Activated T-cell treated with anti-CD3 and anti-CD28 coated beads, Interleukin-2, amount 50 U/mL, for 72 hours (primary cell): ENCODE measurements at regions not wholly inside any gene's neighbourhood (a gene's known extent, or its start where the extent isn't known, plus 50 kb on each side); places are given as distances from the start of the nearest gene placed in this dataset.
A peak's percentile ranks its signal among the peaks of the same experiment; 100 is the strongest.

Experiments
- ATAC-seq, 2 donors: fragments of 150-1000 bp; cut with Tn5 transposase; replicated peaks in 1 of 2; 2 replicates each; pipeline ENCODE4 v1.10.0; 2021; ENCODE audit warnings: moderate library complexity in 2 of 2, mild to moderate bottlenecking in 1 of 2
- DNase-seq, 2 donors: peaks; one replicate each; pipeline ENCODE4 v3.0.0; 2021 to 2022; ENCODE audit warnings: mixed read lengths in 1 of 2
- H3K27ac Mint-ChIP-seq: one replicate; pipeline ENCODE4 v1.8.0; 2022; ENCODE audit warnings: mild to moderate bottlenecking, moderate library complexity, mixed read lengths
- H3K27me3 Mint-ChIP-seq: one replicate; pipeline ENCODE4 v1.8.0; 2022; ENCODE audit warnings: low read depth, mixed read lengths
- H3K36me3 Mint-ChIP-seq, 2 donors: one replicate each; pipeline ENCODE4 v1.8.0; 2022; ENCODE audit warnings: mixed read lengths in 2 of 2, mild to moderate bottlenecking in 1 of 2; ENCODE audit not compliant: insufficient read depth in 2 of 2
- H3K4me1 Mint-ChIP-seq: one replicate; pipeline ENCODE4 v1.8.0; 2022; ENCODE audit warnings: low read depth, mixed read lengths
- H3K4me3 Mint-ChIP-seq, 2 donors: one replicate each; pipeline ENCODE4 v1.8.0; 2022; ENCODE audit warnings: mild to moderate bottlenecking in 2 of 2, mixed read lengths in 2 of 2, moderate library complexity in 2 of 2
- H3K9me3 Mint-ChIP-seq, 2 donors: one replicate each; pipeline ENCODE4 v1.8.0; 2022; ENCODE audit warnings: mixed read lengths in 2 of 2

- no peaks in the 10 kb centered on the region for H3K4me1 Mint-ChIP-seq
- no peaks in the 10 kb centered on the region for H3K36me3 Mint-ChIP-seq
- H3K27me3 Mint-ChIP-seq = no peaks in the 10 kb centered on the region
- no peak for DNase-seq
- H3K4me3 Mint-ChIP-seq = no peak overlapping the region
- H3K27ac Mint-ChIP-seq = no peak overlapping the region
- H3K9me3 Mint-ChIP-seq = no peaks in the 10 kb centered on the region
- no peak for ATAC-seq
Measured at GRCh38 chr1:5311147-5311546, 656.7 kb downstream of the AJAP1 start.

GRCh38 chr1:5308249-5308648 is 653.8 kb downstream of the AJAP1 start:
- Mint-ChIP-seq H3K4me1 (no peaks in the 10 kb centered on the region), H3K27ac (no peak overlapping the region), H3K4me3 (no peak overlapping the region), H3K9me3 (no peaks in the 10 kb centered on the region), H3K27me3 (no peaks in the 10 kb centered on the region), H3K36me3 (no peaks in the 10 kb centered on the region)
- DNase-seq (no peak), ATAC-seq (no peak)

- Mint-ChIP-seq H3K27me3 (no peaks in the 10 kb centered on the region), H3K9me3 (peaks cover 0 to 2% of the 10 kb centered on the region in 2 donors), H3K4me3 (no peak overlapping the region), H3K4me1 (no peaks in the 10 kb centered on the region), H3K27ac (no peak overlapping the region), H3K36me3 (no peaks in the 10 kb centered on the region)
- no peak for ATAC-seq
- no peak for DNase-seq
Measured at GRCh38 chr1:5304702-5305101, 650.3 kb downstream of the AJAP1 start.

- Mint-ChIP-seq H3K27ac (no peak overlapping the region), H3K27me3 (no peaks in the 10 kb centered on the region), H3K36me3 (no peaks in the 10 kb centered on the region), H3K9me3 (peaks cover 0 to 4% of the 10 kb centered on the region in 2 donors), H3K4me3 (no peak overlapping the region), H3K4me1 (no peaks in the 10 kb centered on the region)
- ATAC-seq (no peak), DNase-seq (no peak)
Measured at GRCh38 chr1:5298376-5298775, 644.0 kb downstream of the AJAP1 start.

GRCh38 chr1:5297886-5298239 is 643.5 kb downstream of the AJAP1 start:
- Mint-ChIP-seq H3K27ac (no peak overlapping the region), H3K4me3 (no peak overlapping the region), H3K27me3 (no peaks in the 10 kb centered on the region), H3K9me3 (peaks cover 0 to 4% of the 10 kb centered on the region in 2 donors), H3K4me1 (no peaks in the 10 kb centered on the region), H3K36me3 (no peaks in the 10 kb centered on the region)
- DNase-seq (no peak), ATAC-seq (no peak)

- no peak overlapping the region for H3K27ac Mint-ChIP-seq
- no peak overlapping the region for H3K4me3 Mint-ChIP-seq
- no peaks in the 10 kb centered on the region for H3K36me3 Mint-ChIP-seq
- H3K9me3 Mint-ChIP-seq = peaks cover 0 to 4% of the 10 kb centered on the region in 2 donors
- no peak for ATAC-seq
- DNase-seq = no peak
- H3K27me3 Mint-ChIP-seq = no peaks in the 10 kb centered on the region
- no peaks in the 10 kb centered on the region for H3K4me1 Mint-ChIP-seq
Measured at GRCh38 chr1:5297180-5297885, 642.9 kb downstream of the AJAP1 start.

- H3K4me1 Mint-ChIP-seq = no peaks in the 10 kb centered on the region
- DNase-seq (no peak), ATAC-seq (no peak)
- peaks cover 0 to 4% of the 10 kb centered on the region in 2 donors for H3K9me3 Mint-ChIP-seq
- H3K27ac Mint-ChIP-seq = no peak overlapping the region
- no peaks in the 10 kb centered on the region for H3K27me3 Mint-ChIP-seq
- H3K4me3 Mint-ChIP-seq = no peak overlapping the region
- no peaks in the 10 kb centered on the region for H3K36me3 Mint-ChIP-seq
Measured at GRCh38 chr1:5296557-5297179, 642.3 kb downstream of the AJAP1 start.

GRCh38 chr1:5296095-5296494 is 641.7 kb downstream of the AJAP1 start:
- H3K27ac Mint-ChIP-seq = no peak overlapping the region
- H3K4me3 Mint-ChIP-seq = no peak overlapping the region
- no peak for DNase-seq
- H3K4me1 Mint-ChIP-seq = no peaks in the 10 kb centered on the region
- no peaks in the 10 kb centered on the region for H3K36me3 Mint-ChIP-seq
- no peak for ATAC-seq
- H3K9me3 Mint-ChIP-seq = peaks cover 0 to 4% of the 10 kb centered on the region in 2 donors
- H3K27me3 Mint-ChIP-seq = no peaks in the 10 kb centered on the region

- no peaks in the 10 kb centered on the region for H3K27me3 Mint-ChIP-seq
- ATAC-seq = no peak
- DNase-seq = no peak
- H3K27ac Mint-ChIP-seq = no peak overlapping the region
- no peaks in the 10 kb centered on the region for H3K4me1 Mint-ChIP-seq
- no peak overlapping the region for H3K4me3 Mint-ChIP-seq
- H3K9me3 Mint-ChIP-seq = no peaks in the 10 kb centered on the region
- no peaks in the 10 kb centered on the region for H3K36me3 Mint-ChIP-seq
Measured at GRCh38 chr1:5291889-5292288, 637.5 kb downstream of the AJAP1 start.

GRCh38 chr1:5287178-5288150 is 633.1 kb downstream of the AJAP1 start:
- peaks cover 0 to 3% of the 10 kb centered on the region in 2 donors for H3K9me3 Mint-ChIP-seq
- H3K36me3 Mint-ChIP-seq = no peaks in the 10 kb centered on the region
- ATAC-seq = no peak

GRCh38 chr1:5286244-5286643 is 631.8 kb downstream of the AJAP1 start:
- peaks cover 0 to 3% of the 10 kb centered on the region in 2 donors for H3K9me3 Mint-ChIP-seq
- no peaks in the 10 kb centered on the region for H3K36me3 Mint-ChIP-seq
- no peak overlapping the region for H3K4me3 Mint-ChIP-seq
- no peaks in the 10 kb centered on the region for H3K4me1 Mint-ChIP-seq
- ATAC-seq (no peak), DNase-seq (peak; percentile 6 to 10)
- H3K27ac Mint-ChIP-seq = no peak overlapping the region
- no peaks in the 10 kb centered on the region for H3K27me3 Mint-ChIP-seq

More at GRCh38 chr1:5287178-5288150, 633.1 kb downstream of the AJAP1 start:
- no peak for DNase-seq
- no peaks in the 10 kb centered on the region for H3K4me1 Mint-ChIP-seq
- no peak overlapping the region for H3K27ac Mint-ChIP-seq
- H3K27me3 Mint-ChIP-seq = no peaks in the 10 kb centered on the region
- no peak overlapping the region for H3K4me3 Mint-ChIP-seq

- H3K27me3 Mint-ChIP-seq = no peaks in the 10 kb centered on the region
- H3K27ac Mint-ChIP-seq = no peak overlapping the region
- no peak overlapping the region for H3K4me3 Mint-ChIP-seq
- ATAC-seq (no peak), DNase-seq (no peak)
- peaks cover 0 to 3% of the 10 kb centered on the region in 2 donors for H3K9me3 Mint-ChIP-seq
- H3K36me3 Mint-ChIP-seq = no peaks in the 10 kb centered on the region
- H3K4me1 Mint-ChIP-seq = peaks cover 8% of the 10 kb centered on the region
Measured at GRCh38 chr1:5274527-5274926, 620.1 kb downstream of the AJAP1 start.
